ENCODE measurements at regions not wholly inside any gene's neighbourhood (a gene's known extent, or its start where the extent isn't known, plus 50 kb on each side); places are given as distances from the start of the nearest gene placed in this dataset.

- Histone ChIP-seq H3K27ac (replicated peaks) (no peak overlapping the region), H3K27me3 (ENCODE audit: insufficient read depth, poor library complexity, severe bottlenecking) (no peaks in the 10 kb centered on the region), H3K4me3 (replicated peaks; ENCODE audit: insufficient read depth, low read length) (no peak overlapping the region)
- no peak for DNase-seq (ENCODE audit: low read depth in 1 of 2, low spot score in 1 of 2)
- no peak for TF ChIP-seq REST (IDR thresholded peaks at IDR 0.05; ENCODE audit: insufficient replicate concordance, low read depth)
- TF ChIP-seq CTCF (IDR thresholded peaks at IDR 0.05; ENCODE audit: insufficient read depth, low read length): no peak
- no peak for TF ChIP-seq GABPA (IDR thresholded peaks at IDR 0.05; ENCODE audit: low read depth)
- no peak for TF ChIP-seq POLR2AphosphoS5 (IDR thresholded peaks at IDR 0.05; ENCODE audit: low read depth)
- no peak for TF ChIP-seq SPI1 (IDR thresholded peaks at IDR 0.05; ENCODE audit: borderline replicate concordance, low read depth)
Measured at GRCh38 chr6:156378853-156379252, 398.3 kb upstream of the ARID1B start.

- no peak overlapping the region for H3K4me3 ChIP-seq (replicated peaks; ENCODE audit: insufficient read depth, low read length)
Measured at GRCh38 chr6:156376091-156376490, 401.1 kb upstream of the ARID1B start.

GRCh38 chr6:156359912-156360311 lies 417.3 kb upstream of the ARID1B start:
- no peak overlapping the region for H3K4me3 ChIP-seq (replicated peaks; ENCODE audit: insufficient read depth, low read length)
- DNase-seq (ENCODE audit: low read depth in 1 of 2, low spot score in 1 of 2): no peak

More at GRCh38 chr6:156376091-156376490, 401.1 kb upstream of the ARID1B start:
- DNase-seq (ENCODE audit: low read depth in 1 of 2, low spot score in 1 of 2): no peak
- TF ChIP-seq SPI1 (IDR thresholded peaks at IDR 0.05; ENCODE audit: borderline replicate concordance, low read depth) (no peak), GABPA (IDR thresholded peaks at IDR 0.05; ENCODE audit: low read depth) (no peak), POLR2AphosphoS5 (IDR thresholded peaks at IDR 0.05; ENCODE audit: low read depth) (no peak), REST (IDR thresholded peaks at IDR 0.05; ENCODE audit: insufficient replicate concordance, low read depth) (no peak), CTCF (IDR thresholded peaks at IDR 0.05; ENCODE audit: insufficient read depth, low read length) (no peak)
- H3K27ac ChIP-seq (replicated peaks): no peak overlapping the region
- H3K27me3 ChIP-seq (ENCODE audit: insufficient read depth, poor library complexity, severe bottlenecking): no peaks in the 10 kb centered on the region

More at GRCh38 chr6:156359912-156360311, 417.3 kb upstream of the ARID1B start:
- Histone ChIP-seq H3K27me3 (ENCODE audit: insufficient read depth, poor library complexity, severe bottlenecking) (no peaks in the 10 kb centered on the region), H3K27ac (replicated peaks) (no peak overlapping the region)
- TF ChIP-seq POLR2AphosphoS5 (IDR thresholded peaks at IDR 0.05; ENCODE audit: low read depth) (no peak), REST (IDR thresholded peaks at IDR 0.05; ENCODE audit: insufficient replicate concordance, low read depth) (no peak), GABPA (IDR thresholded peaks at IDR 0.05; ENCODE audit: low read depth) (no peak), SPI1 (IDR thresholded peaks at IDR 0.05; ENCODE audit: borderline replicate concordance, low read depth) (no peak), CTCF (IDR thresholded peaks at IDR 0.05; ENCODE audit: insufficient read depth, low read length) (no peak)
